DND-41 (cell line): ENCODE measurements at regions not wholly inside any gene's neighbourhood (a gene's known extent, or its start where the extent isn't known, plus 50 kb on each side); places are given as distances from the start of the nearest gene placed in this dataset.

Experiments
- CTCF ChIP-seq: IDR thresholded peaks from 2 replicates; pipeline ENCODE4 v1.5.1; 2012; ENCODE audit warnings: borderline replicate concordance, low read length, moderate library complexity, mild to moderate bottlenecking; ENCODE audit not compliant: poor library complexity, severe bottlenecking; ENCODE audit errors: extremely low read depth
- EZH2 ChIP-seq: IDR thresholded peaks from 3 replicates; pipeline ENCODE4 v1.6.1; 2012; ENCODE audit warnings: borderline replicate concordance, low read depth, mild to moderate bottlenecking, moderate library complexity, low read length, inconsistent platforms; ENCODE audit not compliant: severe bottlenecking

- TF ChIP-seq CTCF (no peak), EZH2 (no peak)
Observed at GRCh38 chr11:22467741-22468140, 129.6 kb downstream of the SLC17A6 start.
